ENCODE measurements at regions not wholly inside any gene's neighbourhood (a gene's known extent, or its start where the extent isn't known, plus 50 kb on each side); places are given as distances from the start of the nearest gene placed in this dataset.
"Not testable (repeated sequence)": the region's sequence is repeated elsewhere in the genome, so short reads cannot be mapped to it uniquely, and the experiment has no call there.

- no peak for DNase-seq
Measured at GRCh38 chr6:27112974-27113373, 134.5 kb upstream of the PRSS16 start.

- DNase-seq = no peak
Measured at GRCh38 chr6:27119329-27119728, 128.2 kb upstream of the PRSS16 start.

GRCh38 chr6:27119761-27120160 lies 127.7 kb upstream of the PRSS16 start:
- no peak for DNase-seq

GRCh38 chr6:27121640-27122039 lies 125.9 kb upstream of the PRSS16 start:
- DNase-seq = no peak

GRCh38 chr6:27124252-27124657 lies 123.2 kb upstream of the PRSS16 start:
- DNase-seq = no peak

- DNase-seq = no peak
Measured at GRCh38 chr6:27126046-27126814, 121.3 kb upstream of the PRSS16 start.

- peak; percentile 95 for DNase-seq
Measured at GRCh38 chr6:27126815-27127537, 120.5 kb upstream of the PRSS16 start.

GRCh38 chr6:27127874-27128273 lies 119.6 kb upstream of the PRSS16 start:
- not testable (repeated sequence) for DNase-seq

- no peak for DNase-seq
Measured at GRCh38 chr6:27128311-27129094, 119.0 kb upstream of the PRSS16 start.

- DNase-seq = no peak
Measured at GRCh38 chr6:27129095-27129815, 118.2 kb upstream of the PRSS16 start.

GRCh38 chr6:27129917-27130316 lies 117.6 kb upstream of the PRSS16 start:
- DNase-seq = no peak

GRCh38 chr6:27130668-27131428 lies 116.7 kb upstream of the PRSS16 start:
- DNase-seq = peak; percentile 6

- DNase-seq = not testable (repeated sequence)
Measured at GRCh38 chr6:27132282-27132531, 115.3 kb upstream of the PRSS16 start.

GRCh38 chr6:27132532-27133280 lies 114.8 kb upstream of the PRSS16 start:
- DNase-seq = peak; percentile 100

GRCh38 chr6:27133281-27134227 lies 113.9 kb upstream of the PRSS16 start:
- DNase-seq = peak; percentile 83

GRCh38 chr6:27135087-27135657 lies 112.3 kb upstream of the PRSS16 start:
- DNase-seq = no peak

- DNase-seq = no peak
Measured at GRCh38 chr6:27136077-27136644, 111.3 kb upstream of the PRSS16 start.

GRCh38 chr6:27136978-27137814 lies 110.3 kb upstream of the PRSS16 start:
- DNase-seq = no peak

GRCh38 chr6:27138406-27138805 lies 109.1 kb upstream of the PRSS16 start:
- DNase-seq = no peak
